H4 (cell line): ENCODE measurements at regions not wholly inside any gene's neighbourhood (a gene's known extent, or its start where the extent isn't known, plus 50 kb on each side); places are given as distances from the start of the nearest gene placed in this dataset.

ENCODE experiments used
- DNase-seq: peaks from one replicate; pipeline ENCODE4 v3.0.0-alpha.2; 2015; ENCODE audit warnings: low spot score

GRCh38 chr12:30021051-30021833 lies 237.5 kb upstream of the TMTC1 start:
- DNase-seq = no peak

- no peak for DNase-seq
Measured at GRCh38 chr12:30019366-30020140, 235.8 kb upstream of the TMTC1 start.

- no peak for DNase-seq
Measured at GRCh38 chr12:30016540-30017055, 232.9 kb upstream of the TMTC1 start.

- DNase-seq = no peak
Measured at GRCh38 chr12:30015631-30016337, 232.0 kb upstream of the TMTC1 start.

- no peak for DNase-seq
Measured at GRCh38 chr12:30014991-30015390, 231.2 kb upstream of the TMTC1 start.

GRCh38 chr12:30012816-30013450 lies 229.2 kb upstream of the TMTC1 start:
- no peak for DNase-seq

DNA sequence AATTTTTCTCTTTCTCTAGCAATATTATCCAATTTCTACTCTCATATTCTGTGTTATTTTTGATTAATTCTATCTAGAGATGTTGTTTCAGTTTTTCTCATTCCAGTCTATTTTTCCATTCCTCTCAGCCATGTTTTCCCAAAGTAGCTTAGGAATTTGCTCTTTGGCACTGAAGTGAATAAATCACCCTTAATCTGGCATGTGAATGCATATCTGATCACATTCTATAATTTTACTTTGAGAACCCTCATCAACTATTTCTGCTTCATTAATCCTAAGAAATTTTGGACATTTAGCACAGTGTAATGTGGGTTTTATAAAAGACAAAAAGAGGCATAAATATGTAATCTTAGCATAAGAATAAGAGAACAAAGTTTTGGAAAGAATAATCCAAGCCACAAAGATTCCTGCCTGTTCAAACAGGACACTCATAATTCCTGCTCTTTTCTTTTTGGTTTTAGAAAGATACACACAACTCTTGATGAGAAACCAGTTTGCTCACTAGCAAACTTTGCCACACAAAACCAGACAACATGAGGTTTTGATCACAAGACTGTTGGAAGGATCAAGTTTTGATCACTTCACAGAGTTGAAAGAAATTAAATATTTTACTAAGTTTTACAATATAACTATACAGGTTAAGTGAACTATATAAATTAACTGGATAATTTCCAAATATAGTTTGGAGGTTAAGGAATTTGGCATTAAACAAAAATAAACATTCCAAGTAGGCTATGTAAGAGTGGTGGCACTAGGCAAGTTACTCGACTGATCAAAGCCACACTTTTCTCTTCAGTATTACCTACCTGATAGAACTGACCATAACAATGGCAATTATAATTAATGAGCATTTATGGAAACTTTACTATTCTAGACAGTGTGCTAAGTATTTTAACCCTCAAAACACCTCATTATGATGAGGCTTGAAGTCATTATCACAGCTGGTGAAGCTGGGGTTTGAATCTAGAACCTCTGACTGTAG lies 226.6 kb upstream of the TMTC1 start:
- no peak for DNase-seq

DNA sequence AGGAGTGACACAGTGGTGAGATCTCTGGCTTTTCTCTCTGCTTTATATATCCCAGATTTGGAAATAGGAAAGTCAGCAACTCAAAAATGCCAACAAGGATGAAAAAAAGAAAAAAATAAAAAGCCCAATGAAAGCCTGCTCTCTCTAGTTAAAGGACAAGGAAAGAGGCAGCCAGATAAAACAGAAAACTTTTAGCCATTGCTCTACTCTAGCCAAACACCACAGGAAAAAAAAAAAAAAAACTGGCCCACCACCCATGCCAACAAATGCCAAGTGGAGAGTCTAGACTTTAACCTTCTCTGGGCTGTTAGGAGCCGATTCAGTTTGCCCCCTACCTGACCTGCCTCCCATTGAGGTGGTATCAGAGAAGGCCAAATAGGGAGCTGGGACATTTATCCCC lies 222.3 kb upstream of the TMTC1 start:
- no peak for DNase-seq

- no peak for DNase-seq
Measured at GRCh38 chr12:30003321-30003720, 219.6 kb upstream of the TMTC1 start.

- DNase-seq = no peak
Measured at GRCh38 chr12:30002677-30003076, 218.9 kb upstream of the TMTC1 start.

- DNase-seq = peak; percentile 10
Measured at GRCh38 chr12:30000401-30000800, 216.7 kb upstream of the TMTC1 start.

DNA sequence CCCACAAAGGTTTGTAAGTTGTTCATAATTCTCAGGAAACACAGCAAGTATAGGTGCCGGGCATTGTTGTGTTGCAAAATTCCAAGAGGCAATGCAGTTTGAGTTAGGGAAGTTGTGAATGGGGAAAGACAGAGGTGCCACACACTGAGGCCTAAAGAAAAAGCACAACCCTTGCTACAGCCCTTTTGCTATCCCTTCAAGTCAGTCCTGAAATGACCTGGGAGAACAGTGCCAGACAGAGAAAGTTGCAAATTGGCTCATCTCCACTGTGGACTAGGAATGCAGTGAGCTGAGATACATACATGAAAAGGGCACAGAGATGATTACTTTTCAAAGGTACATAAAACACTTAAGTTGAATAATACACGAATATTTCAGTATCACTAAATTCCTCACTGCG lies 213.3 kb upstream of the TMTC1 start:
- no peak for DNase-seq

DNA sequence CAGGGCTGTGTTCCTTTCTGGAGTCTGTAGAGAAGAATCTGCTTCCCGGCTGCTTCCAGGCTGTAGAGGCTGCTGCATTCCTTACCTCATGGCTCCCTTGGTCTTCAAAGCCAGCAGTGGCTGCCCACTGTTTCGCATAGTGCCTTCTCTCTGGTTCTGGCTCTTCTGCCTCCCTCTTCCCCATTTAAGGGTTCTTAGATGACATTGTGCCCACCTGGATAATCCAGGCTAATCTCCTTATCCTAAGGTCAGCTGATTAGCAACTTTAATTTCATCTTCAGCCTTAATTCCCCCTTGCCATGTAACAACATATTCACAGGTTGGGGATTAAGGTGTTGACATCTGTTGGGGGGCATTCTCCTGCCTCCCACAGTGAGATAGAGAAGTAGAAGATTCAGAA lies 208.6 kb upstream of the TMTC1 start:
- no peak for DNase-seq

- DNase-seq = no peak
Measured at GRCh38 chr12:29991924-29992323, 208.2 kb upstream of the TMTC1 start.

- no peak for DNase-seq
Measured at GRCh38 chr12:29990971-29991370, 207.2 kb upstream of the TMTC1 start.

- DNase-seq = no peak
Measured at GRCh38 chr12:29983851-29984250, 200.1 kb upstream of the TMTC1 start.

DNA sequence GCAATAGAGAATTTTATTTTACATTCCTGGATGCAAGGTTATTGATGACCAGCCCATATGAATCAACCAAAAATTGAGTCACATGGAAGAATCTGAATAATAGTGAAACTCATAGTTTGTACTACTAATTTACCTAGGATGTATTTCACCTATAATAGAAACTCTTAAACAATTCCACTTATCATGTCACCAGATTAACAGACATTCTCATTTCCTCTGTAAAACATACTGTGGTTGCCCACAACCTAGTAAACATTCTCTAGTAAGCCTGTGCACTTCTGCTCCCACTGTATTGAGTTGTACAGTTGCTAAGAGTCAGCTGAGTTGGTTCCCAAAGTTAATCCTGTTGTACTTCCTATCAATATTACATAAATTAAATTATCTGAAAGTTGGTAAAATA lies 196.6 kb upstream of the TMTC1 start:
- no peak for DNase-seq

DNA sequence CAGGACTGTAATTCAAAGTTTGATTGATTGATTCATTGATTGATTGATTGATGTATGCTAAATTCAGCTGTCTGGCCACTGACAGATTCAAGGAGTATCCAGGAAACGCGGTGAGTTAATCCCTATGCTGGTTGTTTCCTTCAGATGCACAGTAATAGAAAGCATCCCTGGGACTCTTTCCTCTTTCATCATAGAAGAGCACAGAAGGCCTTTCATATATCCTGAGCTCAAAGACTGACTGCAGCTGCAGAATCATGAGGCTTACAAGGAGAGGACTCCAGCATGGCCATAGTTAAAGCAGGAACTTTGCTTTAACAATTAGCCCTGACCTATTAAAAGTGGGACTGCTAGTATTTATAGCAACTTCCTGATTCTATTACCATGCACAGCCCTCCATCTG lies 187.7 kb upstream of the TMTC1 start:
- no peak for DNase-seq

DNA sequence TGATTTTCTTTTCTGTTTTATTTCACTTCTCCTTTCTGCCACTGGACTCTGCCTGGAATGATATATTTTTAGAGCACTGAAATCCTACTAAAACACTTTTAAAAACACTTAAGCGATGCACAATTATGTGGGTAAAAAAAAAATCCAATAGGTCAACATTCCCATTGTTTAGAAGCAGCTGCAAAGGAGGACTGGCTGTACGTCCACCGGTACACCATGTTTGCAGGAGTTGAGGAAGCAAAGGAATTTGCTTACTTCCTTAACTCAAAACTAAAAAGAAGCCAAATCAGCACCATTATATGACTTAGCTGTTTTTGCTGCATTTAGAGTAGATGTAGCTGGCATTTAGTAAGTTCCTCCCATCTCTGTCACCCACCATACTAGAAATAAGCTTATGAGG lies 186.8 kb upstream of the TMTC1 start:
- DNase-seq = no peak

GRCh38 chr12:29962276-29963035 lies 178.7 kb upstream of the TMTC1 start:
- DNase-seq = no peak
